ENCODE measurements at regions not wholly inside any gene's neighbourhood (a gene's known extent, or its start where the extent isn't known, plus 50 kb on each side); places are given as distances from the start of the nearest gene placed in this dataset.
"Not testable (repeated sequence)": the region's sequence is repeated elsewhere in the genome, so short reads cannot be mapped to it uniquely, and the experiment has no call there.

- peak overlapping the region; percentile 52 for H3K27ac ChIP-seq (ENCODE audit: extremely low read length, insufficient read depth, low read length)
Observed at GRCh38 chr16:29264080-29264837, 142.3 kb downstream of the NPIPB11 start.

GRCh38 chr16:29262725-29263124, 143.8 kb downstream of the NPIPB11 start:
- FAIRE-seq; H3K27ac ChIP-seq (ENCODE audit: extremely low read length, insufficient read depth, low read length); DNase-seq (ENCODE audit: low spot score); POLR2A ChIA-PET; H2AFZ ChIP-seq (ENCODE audit: low read length); H4K20me1 ChIP-seq (ENCODE audit: insufficient read depth, low read length); H3K79me2 ChIP-seq (ENCODE audit: insufficient read depth, low read length); ATAC-seq; H3K9me3 ChIP-seq (ENCODE audit: low read length); CTCF ChIA-PET (ENCODE audit: low intra/inter-chr PET ratio, low total read pairs); H3K27me3 ChIP-seq (ENCODE audit: control insufficient read depth in 1 of 2, insufficient read depth in 2 of 2, low read length in 2 of 2); in situ Hi-C loops (cut with HindIII; ENCODE audit: extremely low pct_ligation_motif_present, low pct_unique_long_range_greater_than_20kb); BruUV-seq (replicated peaks); H3K36me3 ChIP-seq (replicated peaks in 1 of 2; ENCODE audit: control insufficient read depth in 1 of 2, insufficient read depth in 2 of 2, low read length in 2 of 2): not testable (repeated sequence)
- TF ChIP-seq ZBTB38 (CRISPR knock-in tag; IDR thresholded peaks at IDR 0.05) = peak; percentile 52; the same call in 1 of the 2 replicates
- Histone ChIP-seq H3K4me1 (ENCODE audit: insufficient read depth, low read length) (peaks cover 77% of the 10 kb centered on the region), H3K4me2 (ENCODE audit: low read depth, low read length) (peak overlapping the region; percentile 100), H3K9ac (ENCODE audit: insufficient read depth, low read depth, low read length) (peak overlapping the region; percentile 95; the same call in 1 of the 2 replicates), H3K4me3 (replicated peaks in 1 of 3; ENCODE audit: insufficient read depth in 1 of 3, low read depth in 2 of 3, low read length in 3 of 3) (peak overlapping the region; percentile 42 to 78 (median 56); a peak in 2 of 6 replicates)
- 79% methylated on average over 7 of the region's 7 CpGs for WGBS (ENCODE audit: low lambda C conversion rate)
- intact Hi-C loops (cut with micrococcal nuclease; ENCODE audit: unreplicated experiment) = loop anchor here (10.0 kb wide), 1 partner anchor 52 kb away; no protein-coding TSS in a partner anchor

More at GRCh38 chr16:29264080-29264837, 142.3 kb downstream of the NPIPB11 start:
- H3K9ac ChIP-seq (ENCODE audit: insufficient read depth, low read depth, low read length); FAIRE-seq; ATAC-seq; H3K36me3 ChIP-seq (replicated peaks in 1 of 2; ENCODE audit: control insufficient read depth in 1 of 2, insufficient read depth in 2 of 2, low read length in 2 of 2); CTCF ChIA-PET (ENCODE audit: low intra/inter-chr PET ratio, low total read pairs); BruUV-seq (replicated peaks); H3K9me3 ChIP-seq (ENCODE audit: low read length); in situ Hi-C loops (cut with HindIII; ENCODE audit: extremely low pct_ligation_motif_present, low pct_unique_long_range_greater_than_20kb); H3K79me2 ChIP-seq (ENCODE audit: insufficient read depth, low read length); DNase-seq (ENCODE audit: low spot score); H3K27me3 ChIP-seq (ENCODE audit: control insufficient read depth in 1 of 2, insufficient read depth in 2 of 2, low read length in 2 of 2); H2AFZ ChIP-seq (ENCODE audit: low read length); H4K20me1 ChIP-seq (ENCODE audit: insufficient read depth, low read length); POLR2A ChIA-PET: not testable (repeated sequence)
- peak overlapping the region; percentile 59 for H3K4me2 ChIP-seq (ENCODE audit: low read depth, low read length)
- peak overlapping the region in 1 of 3 experiments; percentile 40; a peak in 1 of 6 replicates for H3K4me3 ChIP-seq (replicated peaks in 1 of 3; ENCODE audit: insufficient read depth in 1 of 3, low read depth in 2 of 3, low read length in 3 of 3)
- H3K4me1 ChIP-seq (ENCODE audit: insufficient read depth, low read length) = peaks cover 80% of the 10 kb centered on the region
- intact Hi-C loops (cut with micrococcal nuclease; ENCODE audit: unreplicated experiment) = loop anchor here (10.0 kb wide), 1 partner anchor 51 kb away; no protein-coding TSS in a partner anchor
- TF ChIP-seq HNRNPL (IDR thresholded peaks at IDR 0.05; ENCODE audit: low read depth, low read length) (0 out of 2 replicates have a peak, but pooled peaks have one; percentile 17), FOSL2 (CRISPR knock-in tag; IDR thresholded peaks at IDR 0.05) (0 out of 2 replicates have a peak, but pooled peaks have one; percentile 4), ATF4 (CRISPR knock-in tag; IDR thresholded peaks at IDR 0.05) (peak in 1 of 2 experiments; percentile 58; a peak in 2 of 4 replicates)
- 83% methylated on average over 11 of the region's 11 CpGs for WGBS (ENCODE audit: low lambda C conversion rate)

Measured in HepG2 (cell line).